ENCODE measurements at regions not wholly inside any gene's neighbourhood (a gene's known extent, or its start where the extent isn't known, plus 50 kb on each side); places are given as distances from the start of the nearest gene placed in this dataset.

DNA sequence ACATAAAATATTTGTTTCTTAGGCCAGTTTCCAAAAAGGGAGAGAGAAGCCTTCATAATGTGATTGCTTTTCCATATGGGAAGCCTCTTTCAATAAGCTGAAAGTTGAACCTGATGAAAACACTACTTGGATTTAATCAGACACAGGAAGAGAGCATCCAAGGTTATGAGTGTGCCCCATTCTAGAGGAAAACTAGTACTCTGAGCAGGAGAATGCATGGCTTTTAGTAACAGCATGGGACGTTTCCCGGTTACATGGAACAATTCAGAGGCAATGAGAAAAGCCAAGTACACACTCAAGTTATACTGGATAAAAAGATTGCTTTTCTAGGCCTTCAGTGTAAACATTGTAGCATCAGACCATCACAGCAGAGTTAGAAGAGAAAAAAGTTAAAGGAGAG, 315.8 kb downstream of the ZNF516 start:
- no peak for DNase-seq

DNA sequence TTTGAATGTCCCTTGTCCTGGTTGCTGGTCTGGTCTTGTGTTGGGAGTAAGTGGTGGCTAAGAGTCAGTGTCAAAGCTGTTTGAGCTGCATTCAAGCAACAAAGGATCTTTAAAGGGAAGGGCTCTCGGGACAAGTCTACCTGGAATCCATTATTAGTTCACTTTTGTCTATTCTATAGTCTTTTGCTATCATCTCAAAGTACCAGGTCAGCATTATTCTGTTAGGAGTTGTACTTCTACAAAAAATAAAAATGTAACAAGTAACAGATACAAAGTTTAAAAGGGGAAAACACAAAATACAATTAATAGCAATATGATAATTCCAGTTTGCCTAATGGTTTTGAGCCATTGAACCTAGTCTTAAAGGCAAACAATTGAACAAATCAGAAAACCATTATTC, 317.9 kb downstream of the ZNF516 start:
- no peak for DNase-seq

DNA sequence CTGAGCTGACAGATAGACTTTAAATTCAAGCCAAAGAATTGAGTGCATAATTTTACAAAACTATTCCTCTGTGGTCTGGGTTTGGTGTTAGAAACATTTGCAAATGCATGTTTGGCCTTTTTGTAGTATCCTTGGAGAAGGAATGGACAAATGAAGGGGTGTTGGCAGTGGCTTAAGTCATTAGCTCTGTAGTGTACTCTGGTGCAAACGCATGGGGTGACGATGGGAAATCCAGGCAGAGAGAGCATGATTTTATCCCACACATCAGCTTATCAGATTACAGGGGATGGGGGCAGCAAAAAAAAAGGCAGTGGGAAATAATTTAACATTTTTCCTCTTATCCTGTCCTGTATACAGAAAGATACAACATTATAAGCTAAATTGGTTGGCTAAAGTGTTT, 320.6 kb downstream of the ZNF516 start:
- DNase-seq: no peak

DNA sequence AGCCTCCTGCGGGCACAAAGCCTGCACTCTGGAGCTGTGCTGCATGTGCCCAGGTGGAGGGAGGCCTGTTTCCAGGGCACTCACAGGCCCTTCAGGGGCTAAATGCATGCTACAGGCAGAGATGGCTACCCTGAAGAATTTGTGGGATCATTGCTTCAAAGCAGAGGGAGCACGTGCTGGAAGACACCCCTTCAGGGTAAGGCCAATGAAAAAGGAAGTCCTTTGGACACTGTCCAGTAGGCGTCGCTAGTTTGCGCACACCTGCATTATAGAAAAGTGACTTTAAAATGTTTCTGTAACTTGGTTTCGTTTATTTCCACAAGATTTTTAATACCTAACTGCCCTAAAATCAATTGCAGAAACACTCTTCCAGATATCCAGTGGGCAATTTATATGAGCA, 325.3 kb downstream of the ZNF516 start:
- no peak for DNase-seq

DNA sequence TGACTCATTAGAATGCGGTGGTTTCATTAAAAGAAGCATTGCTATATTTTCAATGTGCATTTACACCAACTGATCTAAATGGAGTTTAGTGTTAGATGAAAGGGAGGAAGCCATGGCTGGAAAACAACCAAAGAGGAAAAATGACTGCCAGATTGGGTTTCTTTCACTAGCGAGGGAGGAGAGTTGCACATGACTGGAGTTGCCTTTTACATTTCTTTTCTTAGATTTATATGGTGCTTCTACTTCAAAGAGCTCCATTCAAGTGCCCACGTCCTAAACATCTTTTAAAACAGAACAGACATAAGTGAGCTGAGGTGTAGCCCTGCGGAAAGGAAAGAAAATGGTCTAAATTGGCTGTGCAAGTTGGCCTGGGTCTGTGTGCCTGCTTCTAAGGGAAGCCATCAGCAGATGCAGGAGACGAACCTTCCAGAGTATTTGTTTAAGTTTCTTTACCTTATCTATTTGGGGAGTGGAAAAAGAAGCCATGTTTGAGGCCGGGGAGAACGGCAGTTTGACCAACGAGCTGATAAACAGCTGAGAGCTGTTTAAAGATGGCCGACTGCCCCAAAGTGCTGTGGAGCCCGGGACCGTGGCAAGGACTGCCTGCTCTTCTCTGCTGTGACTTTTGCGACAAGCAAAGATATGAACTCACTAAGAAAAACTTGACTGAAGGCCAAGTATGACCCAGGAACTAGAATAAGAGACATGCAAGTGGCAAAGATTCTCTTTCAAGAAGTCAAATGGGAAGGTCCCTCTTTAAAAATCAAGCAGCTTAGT, 327.0 kb downstream of the ZNF516 start:
- no peak for DNase-seq

DNA sequence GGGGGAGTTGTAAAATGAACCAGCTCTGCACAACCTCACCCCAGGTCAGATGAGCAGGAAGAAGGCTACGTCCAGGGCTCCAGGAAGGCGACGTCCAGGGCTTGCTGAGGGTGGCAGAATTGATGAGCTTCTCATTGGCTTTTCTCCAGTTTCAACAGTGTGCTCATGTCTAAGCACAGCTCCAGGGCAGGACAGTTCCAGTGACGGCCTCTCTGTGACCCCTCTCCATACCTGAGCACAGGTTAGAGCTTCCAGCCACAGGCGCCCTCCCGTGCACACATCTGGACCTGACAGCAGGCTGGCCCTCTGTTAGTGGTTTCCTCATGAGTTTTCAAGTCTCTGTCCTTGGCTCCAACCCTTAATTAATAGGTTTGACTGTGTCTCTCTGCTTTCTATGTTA, 327.6 kb downstream of the ZNF516 start:
- no peak for DNase-seq

DNA sequence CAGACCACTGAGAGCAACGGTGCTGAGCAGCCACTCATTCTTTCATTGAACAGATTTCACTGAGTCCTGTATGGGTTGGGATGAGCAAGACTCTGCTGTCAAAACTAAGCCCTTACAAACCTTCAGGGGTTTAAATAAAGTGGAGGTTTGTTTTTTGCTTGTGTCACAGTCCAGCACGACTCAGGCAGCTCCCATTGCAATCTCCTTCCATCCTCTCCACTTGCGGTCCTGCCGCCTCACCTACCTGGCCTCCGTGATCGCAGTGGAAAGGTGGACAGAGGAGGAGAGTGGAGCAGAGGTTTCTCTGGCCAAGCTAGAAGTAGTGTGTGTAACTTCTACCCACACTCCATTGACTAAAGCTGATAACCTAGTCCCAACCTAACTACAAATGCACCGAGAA, 332.2 kb downstream of the ZNF516 start:
- DNase-seq: no peak

DNA sequence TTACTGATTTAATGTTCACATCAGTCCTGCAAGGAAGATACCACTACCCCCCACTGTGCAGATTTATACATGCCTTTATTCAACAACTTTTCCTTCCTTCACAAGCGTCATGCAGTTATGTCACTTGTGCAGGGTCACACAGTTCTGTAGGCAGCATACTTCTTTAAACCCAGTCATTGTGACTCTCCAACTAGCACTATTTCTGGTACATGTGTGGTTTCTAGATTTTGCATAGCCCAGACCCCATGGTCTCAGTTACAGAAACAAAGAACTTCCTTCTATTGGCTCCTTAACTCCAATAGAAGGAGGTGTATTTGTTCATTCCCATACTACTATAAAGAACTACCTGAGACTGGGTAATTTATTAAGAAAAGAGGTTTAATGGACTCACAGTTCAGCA, 333.1 kb downstream of the ZNF516 start:
- no peak for DNase-seq

DNA sequence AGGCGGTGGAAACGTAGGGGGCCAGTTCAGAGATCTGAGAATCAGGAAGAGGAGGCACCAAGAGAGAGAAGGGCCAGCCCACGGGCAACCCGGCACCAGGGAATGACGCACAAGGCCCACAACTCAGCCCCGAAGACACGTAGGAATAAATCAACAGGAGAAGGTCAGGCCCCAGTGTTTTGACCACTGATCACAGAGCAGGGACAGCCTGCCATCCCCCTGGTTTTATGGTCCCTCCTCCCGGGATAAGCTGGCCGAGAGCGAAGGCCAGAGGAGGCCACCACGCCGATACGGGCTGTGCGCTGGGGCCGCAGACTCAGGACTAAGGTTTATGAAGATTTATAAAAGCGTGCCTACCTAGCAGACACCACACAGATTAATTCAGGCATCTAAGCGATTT, 341.4 kb downstream of the ZNF516 start:
- no peak for DNase-seq

DNA sequence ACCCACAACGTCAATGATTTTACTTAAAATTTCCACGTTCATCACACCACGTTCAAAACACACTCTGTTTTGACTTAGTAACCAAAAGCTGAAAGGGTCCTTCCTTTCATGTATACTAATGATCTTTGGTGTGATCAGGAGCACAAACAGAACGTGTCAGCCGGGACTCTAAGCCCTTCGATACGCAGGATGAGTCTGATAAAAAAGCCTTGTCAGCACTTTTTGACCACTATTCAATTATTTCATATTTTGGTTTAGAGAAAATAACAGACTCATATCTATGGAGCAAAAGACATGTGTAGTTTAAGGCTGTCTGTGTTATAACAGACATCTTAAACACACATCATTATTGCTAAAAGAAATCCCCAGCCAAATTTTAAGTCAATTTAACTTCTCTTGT, 345.3 kb downstream of the ZNF516 start:
- no peak for DNase-seq

DNA sequence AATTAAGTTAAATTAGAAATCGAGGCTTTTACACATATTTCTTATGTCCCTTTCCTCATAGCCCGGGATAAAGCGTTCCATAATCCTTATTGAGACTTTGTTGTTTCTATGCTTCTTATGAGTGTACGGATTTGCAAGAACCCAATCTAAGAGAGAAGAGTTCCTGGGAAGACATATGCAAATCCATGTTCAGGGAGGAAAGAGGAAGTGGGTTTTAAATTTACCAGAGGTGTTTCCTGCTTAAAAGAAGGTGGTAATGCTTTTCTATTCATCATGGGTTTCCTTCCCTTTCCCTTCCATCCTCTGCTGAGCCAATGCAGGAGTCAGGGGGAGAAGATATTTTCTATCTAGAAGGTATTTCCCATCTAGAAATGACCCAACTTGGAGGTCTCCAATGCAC, 345.8 kb downstream of the ZNF516 start:
- DNase-seq: no peak

DNA sequence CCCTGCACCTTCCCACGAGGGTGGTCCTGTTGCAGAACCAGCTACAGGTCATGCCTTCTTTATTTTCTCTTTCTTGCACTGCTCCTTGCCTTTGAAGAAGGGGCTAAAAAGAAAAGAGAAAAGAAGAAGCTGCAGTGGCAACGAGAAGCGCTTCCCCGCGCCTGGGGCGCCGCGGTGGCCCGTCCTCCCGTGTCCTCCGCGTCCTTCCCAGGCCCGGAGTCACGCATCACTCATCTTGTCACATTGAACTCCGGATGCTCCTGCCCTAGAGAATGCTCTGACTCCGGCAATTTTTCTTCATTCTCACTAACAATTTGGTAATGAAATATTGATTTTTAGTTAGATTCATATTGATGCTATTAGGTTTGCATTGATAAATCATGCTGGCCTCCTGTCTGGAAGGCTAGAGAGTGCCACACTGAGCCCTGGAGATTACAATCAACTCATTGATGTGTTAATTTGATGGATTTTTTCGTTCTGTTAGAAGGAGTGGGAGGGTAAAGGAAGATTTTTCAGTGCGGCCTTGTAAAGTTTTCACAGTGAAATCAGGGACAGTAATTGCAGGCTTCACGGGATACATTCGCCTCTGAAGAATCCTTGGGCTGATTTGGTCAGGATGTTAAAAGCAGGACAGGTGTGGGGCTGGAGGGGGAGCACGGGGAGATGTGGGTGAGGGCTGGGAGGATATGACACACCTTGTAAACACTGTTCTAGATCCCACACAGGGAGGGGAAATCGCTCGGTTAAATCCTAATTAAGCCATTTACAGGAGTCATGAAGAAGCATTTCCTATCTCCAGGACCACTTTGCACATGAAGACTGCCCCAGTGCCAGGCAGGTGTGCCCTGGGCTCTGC, 349.3 kb downstream of the ZNF516 start:
- DNase-seq: no peak

DNA sequence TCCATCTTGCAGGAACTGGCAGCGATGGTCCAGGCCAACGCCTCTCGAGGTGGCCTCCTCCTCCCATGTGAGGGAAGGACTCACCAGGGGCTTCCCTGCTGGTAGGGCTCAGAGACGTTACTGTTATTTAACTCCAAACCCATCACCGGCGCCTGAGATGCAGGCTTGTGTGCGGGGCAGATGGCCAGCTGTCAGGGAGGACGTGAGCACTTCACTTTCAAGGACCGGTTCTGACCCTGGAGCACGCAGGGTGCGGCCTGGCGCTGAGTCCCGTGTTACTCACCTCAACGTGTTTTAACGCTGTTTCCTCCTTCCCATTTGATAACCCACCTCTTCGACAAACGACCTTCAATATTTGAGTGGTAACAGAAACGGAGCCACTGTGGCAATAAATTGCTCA, 350.2 kb downstream of the ZNF516 start:
- DNase-seq: no peak

DNA sequence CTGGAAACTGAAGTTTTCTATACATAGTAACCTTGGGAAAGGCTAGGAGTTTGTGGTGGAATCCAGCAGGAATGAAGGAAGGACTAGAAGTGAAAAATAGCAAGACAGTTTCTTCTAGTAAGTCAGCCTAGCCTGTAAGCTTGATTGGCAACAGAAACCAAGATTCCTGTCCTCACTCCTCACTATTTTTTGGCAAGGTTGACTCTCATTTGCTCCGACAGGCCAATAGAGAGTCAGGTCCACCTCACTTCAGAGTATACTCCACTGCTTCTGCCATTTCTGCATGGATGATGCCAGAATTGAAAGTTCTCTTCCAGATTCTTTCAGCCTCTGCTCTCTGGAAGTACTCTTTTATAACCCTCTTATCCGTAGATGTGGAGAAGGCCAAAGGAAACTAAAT, 352.4 kb downstream of the ZNF516 start:
- DNase-seq: no peak

DNA sequence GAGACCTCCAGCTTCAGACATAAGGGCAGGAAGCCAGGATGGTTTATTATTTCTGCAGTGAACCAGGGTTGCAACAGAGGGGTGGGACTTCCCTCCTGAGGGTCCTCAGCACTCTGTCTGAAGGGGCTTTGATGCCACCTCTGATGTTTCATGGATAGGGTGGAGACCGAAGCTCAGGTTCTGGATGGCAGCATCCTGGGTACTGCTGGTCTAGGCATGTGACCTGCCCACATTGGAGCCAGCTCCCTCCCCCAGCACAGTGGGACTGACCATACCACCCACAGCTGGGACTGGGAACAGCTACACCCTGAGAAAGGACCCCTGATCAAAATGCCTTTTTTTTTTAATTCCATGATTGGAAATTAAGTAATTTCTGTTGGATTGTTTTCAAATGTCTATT, 355.2 kb downstream of the ZNF516 start:
- DNase-seq: no peak

DNA sequence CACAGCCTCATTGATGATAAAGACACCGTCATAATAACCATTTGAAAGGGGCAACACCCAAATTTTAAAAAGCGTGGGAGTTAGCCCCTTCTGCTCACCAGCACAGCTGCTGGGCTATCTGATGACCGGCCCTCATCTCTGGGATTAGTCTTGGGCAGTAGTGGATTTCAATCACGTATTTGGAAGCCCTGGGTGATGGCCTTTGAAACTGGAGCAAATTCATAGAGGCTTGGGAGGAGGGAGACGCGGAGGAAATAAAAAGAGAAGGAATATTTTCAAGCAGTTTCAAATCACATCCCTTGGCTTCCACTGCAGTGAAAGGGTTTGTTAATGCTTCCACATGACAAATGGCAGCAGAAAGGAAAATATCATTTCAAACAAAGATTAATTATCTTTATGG, 357.8 kb downstream of the ZNF516 start:
- DNase-seq: no peak

DNA sequence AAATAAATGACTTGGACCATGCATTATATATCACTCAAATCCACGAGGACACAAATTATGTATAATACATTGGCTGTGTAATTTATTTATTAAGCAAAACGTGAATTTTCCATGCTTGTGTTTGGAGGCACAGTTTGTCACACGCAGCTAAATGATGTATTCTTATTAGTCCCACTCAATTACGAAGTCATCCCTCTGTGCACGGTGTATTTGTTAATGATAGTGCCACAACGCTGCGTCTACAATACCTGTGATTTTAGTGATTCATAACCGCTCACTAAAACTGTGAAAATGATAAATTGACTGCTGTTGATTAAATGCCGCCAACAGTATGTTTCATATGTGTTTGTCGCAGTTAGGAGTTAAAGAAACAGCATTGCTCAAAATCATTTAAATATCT, 358.3 kb downstream of the ZNF516 start:
- DNase-seq: no peak

DNA sequence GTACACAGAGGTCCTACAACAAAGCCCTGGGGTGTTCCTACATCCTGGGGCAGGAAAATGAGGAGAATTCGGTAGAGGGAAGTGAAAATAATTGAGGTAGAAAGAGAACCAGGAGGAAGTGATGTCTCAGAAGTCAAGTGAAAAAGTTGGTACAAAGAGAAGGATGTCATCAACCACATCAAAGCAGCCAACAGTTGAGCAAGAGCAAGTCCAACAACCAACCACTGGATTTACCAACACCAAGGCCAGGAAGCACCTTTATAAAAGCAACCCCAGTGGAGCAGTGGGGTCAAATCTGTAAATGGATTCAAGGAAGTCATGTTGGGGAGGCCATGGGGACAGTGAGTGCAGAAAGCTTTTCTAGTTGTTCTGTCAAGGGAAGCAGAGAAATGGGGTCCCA, 360.4 kb downstream of the ZNF516 start:
- no peak for DNase-seq

DNA sequence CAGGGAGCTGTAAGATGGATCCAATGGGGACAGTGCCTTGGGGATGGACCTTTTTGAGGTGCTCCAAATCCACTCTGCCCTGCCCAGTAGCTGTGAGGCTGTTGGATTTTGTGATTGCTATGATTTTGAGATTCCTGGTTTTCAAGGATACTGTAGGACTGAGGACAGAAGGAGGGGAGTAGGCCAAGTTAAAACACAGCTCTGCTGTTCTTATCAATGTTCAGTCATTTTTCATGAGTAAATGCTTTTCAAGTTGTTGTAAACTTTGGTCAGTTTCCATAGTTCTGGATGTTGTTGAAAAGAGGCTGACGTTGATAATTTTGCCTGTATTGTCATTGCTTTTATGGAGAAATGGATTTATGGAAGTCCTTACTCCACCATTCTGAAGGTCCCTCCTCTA, 361.2 kb downstream of the ZNF516 start:
- DNase-seq: no peak

DNA sequence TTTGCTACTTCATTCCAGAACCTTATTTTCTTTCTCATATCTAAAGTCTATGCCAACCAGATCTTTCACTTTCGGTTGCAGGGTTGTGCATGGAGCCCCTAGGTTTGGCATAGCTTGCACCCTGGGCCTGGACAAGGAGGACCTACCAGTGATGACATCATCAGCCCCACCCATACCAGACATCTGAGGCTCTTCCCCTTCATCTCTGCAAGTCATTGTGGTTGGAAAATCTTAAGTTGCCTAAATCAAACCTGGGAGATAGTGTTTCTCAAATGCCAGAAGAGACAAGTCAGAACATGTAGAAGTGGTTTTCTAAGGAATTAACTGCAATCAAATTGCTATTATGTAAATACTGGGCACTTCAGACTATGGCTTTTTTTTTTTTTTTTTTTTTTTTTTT, 363.3 kb downstream of the ZNF516 start:
- DNase-seq: no peak

DNA sequence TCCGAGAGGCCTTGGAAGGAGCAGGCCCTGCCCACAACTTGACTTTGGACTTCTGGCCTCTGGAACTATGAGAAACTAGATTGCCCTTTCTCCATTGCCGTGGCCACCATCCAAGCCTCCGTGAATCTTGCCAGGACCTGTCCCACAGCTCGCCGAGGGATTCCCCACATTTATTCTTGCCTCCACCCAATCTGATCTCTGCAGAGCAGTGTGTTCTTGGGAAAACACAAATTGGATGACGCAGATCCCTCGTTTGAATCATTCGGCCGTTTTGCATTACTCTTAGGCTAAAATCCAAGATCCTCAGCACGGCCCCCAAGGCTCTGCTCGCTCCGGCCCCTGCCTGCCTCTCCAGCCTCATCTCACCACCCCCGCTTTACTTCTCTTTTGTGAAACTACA, 364.2 kb downstream of the ZNF516 start:
- no peak for DNase-seq

DNA sequence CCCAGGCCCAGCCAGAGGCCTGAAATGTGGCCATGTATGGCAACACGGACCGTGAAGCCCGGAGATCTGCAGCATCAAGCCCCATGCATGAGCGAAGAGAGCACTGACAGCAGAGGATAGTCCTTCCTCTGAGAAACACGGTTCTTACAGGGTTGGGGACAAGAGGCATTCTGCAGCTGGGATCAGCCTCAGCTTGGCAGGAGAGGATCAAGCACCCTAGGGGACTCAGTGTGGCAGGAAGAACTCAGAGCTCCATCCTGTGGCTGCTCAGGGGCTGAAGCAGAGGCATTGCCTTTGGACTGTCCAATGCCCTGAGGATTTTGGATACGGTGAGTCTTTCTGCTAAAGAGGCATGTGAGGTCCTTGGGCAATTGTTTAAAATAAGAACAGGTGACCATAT, 368.7 kb downstream of the ZNF516 start:
- no peak for DNase-seq

DNA sequence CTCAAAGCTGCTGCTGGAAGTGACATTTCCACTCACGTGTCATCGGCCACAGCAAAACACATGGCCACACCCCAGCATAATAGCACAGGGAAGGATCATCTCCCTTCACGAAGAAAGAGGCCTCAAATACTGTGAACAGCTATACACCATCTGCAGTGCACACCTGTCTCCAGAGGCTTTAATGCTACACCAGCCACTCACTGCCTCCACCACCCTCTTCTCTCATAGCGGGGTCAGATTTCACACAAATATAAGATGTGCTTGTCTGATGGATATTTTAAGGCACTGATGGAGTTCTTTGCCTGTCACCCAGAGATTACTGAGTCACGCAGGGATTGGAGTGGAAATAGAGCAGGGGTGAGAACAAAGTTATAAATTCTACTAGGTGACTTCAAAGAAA, 374.0 kb downstream of the ZNF516 start:
- DNase-seq: peak; percentile 13

DNA sequence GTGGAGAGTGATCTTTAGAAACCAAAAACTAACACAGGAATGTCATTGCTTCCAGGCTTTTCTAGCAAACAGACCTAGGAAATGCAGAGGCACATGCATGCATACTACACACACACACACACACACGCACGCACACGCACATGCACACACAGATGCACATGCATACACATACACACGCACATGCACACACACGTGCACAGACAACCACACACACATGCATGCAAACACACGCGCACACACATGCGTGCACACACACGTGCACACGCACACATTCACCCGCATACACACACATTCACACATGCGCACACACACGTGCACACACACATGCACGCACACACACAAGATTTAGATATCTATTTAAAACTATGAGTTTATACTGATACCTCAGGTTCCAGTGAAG, 379.5 kb downstream of the ZNF516 start:
- DNase-seq: no peak

DNA sequence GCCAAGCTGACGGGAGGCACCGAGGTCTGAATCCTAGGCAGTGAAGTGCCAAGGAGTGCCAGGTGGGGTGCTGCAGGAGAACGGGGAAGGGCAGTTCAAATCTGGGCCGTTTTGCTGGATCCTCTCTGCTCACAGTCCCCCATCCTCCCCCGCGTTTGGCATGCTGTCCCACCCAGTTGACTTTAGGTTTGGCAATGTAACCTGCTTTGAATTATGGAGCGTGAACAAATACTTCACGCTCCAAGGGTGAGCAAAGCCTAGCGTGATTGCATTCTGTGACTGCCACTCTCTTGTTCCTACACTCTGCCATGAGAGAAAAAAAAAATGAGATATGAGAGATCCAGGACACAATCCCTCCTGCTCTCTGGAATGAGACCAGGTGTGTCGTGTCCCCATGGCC, 381.9 kb downstream of the ZNF516 start:
- no peak for DNase-seq
